Mesothelial cell of epicardium (in vitro differentiated cells): ENCODE measurements at regions not wholly inside any gene's neighbourhood (a gene's known extent, or its start where the extent isn't known, plus 50 kb on each side); places are given as distances from the start of the nearest gene placed in this dataset.

Experiments
- DNase-seq, 2 experiments: peaks; one replicate each; pipeline ENCODE4 v3.0.0; 2021; ENCODE audit warnings: low spot score in 2 of 2; ENCODE audit not compliant: unreplicated experiment in 2 of 2
- H3K27ac Mint-ChIP-seq: 2 replicates; pipeline ENCODE4 v1.8.0; 2021; ENCODE audit warnings: mixed read lengths
- H3K27me3 Mint-ChIP-seq: 2 replicates; pipeline ENCODE4 v1.8.0; 2021; ENCODE audit warnings: low read depth, mixed read lengths
- H3K36me3 Mint-ChIP-seq: 2 replicates; pipeline ENCODE4 v1.8.0; 2021; ENCODE audit warnings: mixed read lengths
- H3K4me1 Mint-ChIP-seq: 2 replicates; pipeline ENCODE4 v1.8.0; 2021; ENCODE audit warnings: mixed read lengths
- H3K4me3 Mint-ChIP-seq: 2 replicates; pipeline ENCODE4 v1.8.0; 2021; ENCODE audit warnings: mild to moderate bottlenecking, moderate library complexity, mixed read lengths
- H3K9me3 Mint-ChIP-seq: 2 replicates; pipeline ENCODE4 v1.8.0; 2021; ENCODE audit warnings: mixed read lengths
- CTCF ChIP-seq: fragments of 200-600 bp; sonication (generic); IDR thresholded peaks from one replicate; pipeline ENCODE4 v1.5.0; 2021; ENCODE audit warnings: antibody characterized with exemption; ENCODE audit not compliant: unreplicated experiment

- Mint-ChIP-seq H3K27ac (no peak overlapping the region), H3K4me3 (no peak overlapping the region), H3K9me3 (peaks cover 12% of the 10 kb centered on the region), H3K36me3 (no peaks in the 10 kb centered on the region), H3K27me3 (peaks cover 2% of the 10 kb centered on the region), H3K4me1 (peaks cover 4% of the 10 kb centered on the region)
- TF ChIP-seq CTCF = no peak
- no peak for DNase-seq
Measured at GRCh38 chr4:74855879-74856278, 61.6 kb upstream of the BTC start.

- Mint-ChIP-seq H3K36me3 (no peaks in the 10 kb centered on the region), H3K27ac (no peak overlapping the region), H3K9me3 (peaks cover 25% of the 10 kb centered on the region), H3K27me3 (peaks cover 7% of the 10 kb centered on the region), H3K4me3 (no peak overlapping the region), H3K4me1 (no peaks in the 10 kb centered on the region)
- DNase-seq = no peak
- no peak for TF ChIP-seq CTCF
Measured at GRCh38 chr4:74848774-74849173, 54.5 kb upstream of the BTC start.

GRCh38 chr4:74845834-74846233 lies 51.5 kb upstream of the BTC start:
- H3K4me1 Mint-ChIP-seq = no peaks in the 10 kb centered on the region
- no peak for DNase-seq
- peaks cover 21% of the 10 kb centered on the region for H3K9me3 Mint-ChIP-seq
- no peak overlapping the region for H3K4me3 Mint-ChIP-seq
- TF ChIP-seq CTCF = no peak
- H3K27me3 Mint-ChIP-seq = peaks cover 9% of the 10 kb centered on the region
- H3K36me3 Mint-ChIP-seq = no peaks in the 10 kb centered on the region
- no peak overlapping the region for H3K27ac Mint-ChIP-seq
